CD4-positive, alpha-beta T cell (primary cell): ENCODE measurements at regions not wholly inside any gene's neighbourhood (a gene's known extent, or its start where the extent isn't known, plus 50 kb on each side); places are given as distances from the start of the nearest gene placed in this dataset.

Experiments
- ATAC-seq: fragments of 200-7000 bp; cut with Tn5 transposase; one replicate; pipeline ENCODE4 v1.10.0; 2022; ENCODE audit warnings: mild to moderate bottlenecking; ENCODE audit not compliant: poor library complexity
- CTCF ChIA-PET: fragments of 350-600 bp; sonication (Branson Sonifier 250); formaldehyde crosslinking; loops from one replicate; lab custom pipeline; 2021; ENCODE audit warnings: antibody characterized with exemption, inconsistent platforms; lab: Charles Lee
- POLR2A ChIA-PET: fragments of 350-600 bp; sonication (Branson Sonifier 250); formaldehyde crosslinking; loops from one replicate; lab custom pipeline; 2021; ENCODE audit warnings: antibody characterized with exemption, inconsistent platforms; lab: Charles Lee
- DNase-seq, 14 experiments: peaks; one replicate each; pipeline ENCODE4 v3.0.0-alpha.2; 2013 to 2020; ENCODE audit warnings: mixed read lengths in 2 of 14
- H3K27ac ChIP-seq, 2 donors: one replicate each; pipeline versions ENCODE4 v1.5.1 to v1.7.0; 2013; ENCODE audit warnings: low read length in 2 of 2, low read depth in 1 of 2, mild to moderate bottlenecking in 1 of 2
- H3K27me3 ChIP-seq, 2 experiments: 1 replicate in 1 of 2; 2 replicates in 1 of 2; pipeline versions ENCODE4 v1.6.1 to v1.7.0; 2013; ENCODE audit warnings: low read length in 2 of 2, control low read depth in 1 of 2, mild to moderate bottlenecking in 1 of 2, moderate library complexity in 1 of 2; ENCODE audit not compliant: insufficient read depth in 2 of 2, control insufficient read depth in 1 of 2
- H3K36me3 ChIP-seq: one replicate; pipeline ENCODE4 v1.6.1; 2013; ENCODE audit warnings: low read length, control low read depth; ENCODE audit not compliant: insufficient read depth
- H3K4me1 ChIP-seq: one replicate; pipeline ENCODE4 v1.6.1; 2013; ENCODE audit warnings: low read length, control low read depth; ENCODE audit not compliant: insufficient read depth
- H3K4me3 ChIP-seq: one replicate; pipeline ENCODE4 v1.5.1; 2013; ENCODE audit warnings: mild to moderate bottlenecking, low read length, moderate library complexity
- H3K9me3 ChIP-seq, 2 experiments: 1 replicate in 1 of 2; 2 replicates in 1 of 2; pipeline versions ENCODE4 v1.6.1 to v1.7.0; 2013; ENCODE audit warnings: low read length in 2 of 2, mild to moderate bottlenecking in 2 of 2, control low read depth in 1 of 2, moderate library complexity in 1 of 2; ENCODE audit not compliant: control insufficient read depth in 1 of 2, insufficient read depth in 1 of 2
- H3K27ac Mint-ChIP-seq: one replicate; pipeline ENCODE4 v1.8.0; 2020; ENCODE audit warnings: mixed read lengths
- H3K27me3 Mint-ChIP-seq: one replicate; pipeline ENCODE4 v1.8.0; 2021; ENCODE audit warnings: mixed read lengths
- H3K36me3 Mint-ChIP-seq: one replicate; pipeline ENCODE4 v1.8.0; 2021; ENCODE audit warnings: low read depth, mixed read lengths
- H3K4me1 Mint-ChIP-seq: one replicate; pipeline ENCODE4 v1.8.0; 2021; ENCODE audit warnings: low read depth, mixed read lengths
- H3K4me3 Mint-ChIP-seq: one replicate; pipeline ENCODE4 v1.8.0; 2020; ENCODE audit warnings: mild to moderate bottlenecking, mixed read lengths
- H3K9me3 Mint-ChIP-seq: one replicate; pipeline ENCODE4 v1.8.0; 2020; ENCODE audit warnings: mixed read lengths
- CTCF ChIP-seq: fragments of 200-600 bp; IDR thresholded peaks from one replicate; pipeline ENCODE4 v1.8.0; 2022; ENCODE audit warnings: antibody characterized with exemption, mild to moderate bottlenecking
- intact Hi-C, 2 experiments: fragments of 100-400 bp; cut with DNase I in 1 of 2; cut with micrococcal nuclease in 1 of 2; formaldehyde crosslinking; loops; one replicate each; pipeline versions ENCODE4 v1.15.1 to v1.9.0; 2023 to 2025; cut with DNase I, micrococcal nuclease

DNA sequence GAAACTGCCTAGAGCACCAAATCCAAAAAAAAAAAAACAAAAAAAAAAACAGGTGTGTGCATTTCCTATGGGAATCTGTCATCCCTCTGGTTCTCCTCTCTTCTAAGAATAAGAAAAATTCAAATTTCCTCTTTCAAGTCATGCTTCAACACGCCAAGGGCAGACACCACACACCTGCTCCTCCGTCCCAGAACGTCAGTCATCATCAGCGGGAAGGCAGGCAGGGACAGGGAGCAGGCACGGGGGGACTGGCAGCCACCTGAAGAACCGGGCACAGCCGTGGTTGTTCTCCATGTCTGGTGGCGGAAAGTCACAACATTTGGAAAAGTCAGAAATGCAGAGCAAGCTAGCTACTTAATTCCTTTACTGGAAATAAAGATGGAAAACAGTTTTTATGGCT lies 214.8 kb downstream of the IKZF2 start:
- CTCF ChIA-PET, result no interaction called here
- H3K36me3 Mint-ChIP-seq, result no peaks in the 10 kb centered on the region
- DNase-seq, result no peak
- TF ChIP-seq CTCF, result no peak
- Histone ChIP-seq H3K4me3 (no peak overlapping the region), H3K9me3 (peaks cover 0 to 3% of the 10 kb centered on the region in 2 experiments), H3K27me3 (no peaks in the 10 kb centered on the region), H3K4me1 (no peaks in the 10 kb centered on the region), H3K27ac (no peak overlapping the region), H3K36me3 (no peaks in the 10 kb centered on the region)
- H3K27ac Mint-ChIP-seq, result no peak overlapping the region
- ATAC-seq, result no peak
- POLR2A ChIA-PET, result no interaction called here
- H3K4me3 Mint-ChIP-seq, result no peak overlapping the region
- no peaks in the 10 kb centered on the region for H3K27me3 Mint-ChIP-seq
- no peaks in the 10 kb centered on the region for H3K9me3 Mint-ChIP-seq
- no peaks in the 10 kb centered on the region for H3K4me1 Mint-ChIP-seq
- intact Hi-C loops, result no loop called here

GRCh38 chr2:212935752-212936151 lies 215.7 kb downstream of the IKZF2 start:
- no peaks in the 10 kb centered on the region for H3K4me1 Mint-ChIP-seq
- Histone ChIP-seq H3K4me3 (no peak overlapping the region), H3K27me3 (no peaks in the 10 kb centered on the region), H3K4me1 (no peaks in the 10 kb centered on the region), H3K36me3 (no peaks in the 10 kb centered on the region), H3K27ac (no peak overlapping the region), H3K9me3 (peaks cover 0 to 3% of the 10 kb centered on the region in 2 experiments)
- H3K9me3 Mint-ChIP-seq, result no peaks in the 10 kb centered on the region
- ATAC-seq (no peak), DNase-seq (no peak)
- no peak overlapping the region for H3K27ac Mint-ChIP-seq
- TF ChIP-seq CTCF, result no peak
- intact Hi-C loops, result no loop called here
- ChIA-PET POLR2A (no interaction called here), CTCF (no interaction called here)
- H3K27me3 Mint-ChIP-seq, result no peaks in the 10 kb centered on the region
- no peak overlapping the region for H3K4me3 Mint-ChIP-seq
- no peaks in the 10 kb centered on the region for H3K36me3 Mint-ChIP-seq

GRCh38 chr2:212931271-212931670 lies 220.1 kb downstream of the IKZF2 start:
- Mint-ChIP-seq H3K4me1 (no peaks in the 10 kb centered on the region), H3K27me3 (no peaks in the 10 kb centered on the region), H3K4me3 (no peak overlapping the region), H3K27ac (no peak overlapping the region), H3K9me3 (no peaks in the 10 kb centered on the region), H3K36me3 (no peaks in the 10 kb centered on the region)
- no peak for TF ChIP-seq CTCF
- DNase-seq (no peak), ATAC-seq (no peak)
- no peaks in the 10 kb centered on the region for H3K27me3 ChIP-seq
- no peak overlapping the region for H3K27ac ChIP-seq
- no peaks in the 10 kb centered on the region for H3K4me1 ChIP-seq
- POLR2A ChIA-PET, result no interaction called here
- H3K36me3 ChIP-seq, result no peaks in the 10 kb centered on the region
- CTCF ChIA-PET, result no interaction called here
- H3K4me3 ChIP-seq, result no peak overlapping the region
- peaks cover 0 to 4% of the 10 kb centered on the region in 2 experiments for H3K9me3 ChIP-seq
- intact Hi-C loops, result no loop called here
